HL-60/S4 treated with phorbol 12-myristate 13-acetate at 8.2 ng/mL for 4 days and 3 days (cell line): ENCODE measurements at regions not wholly inside any gene's neighbourhood (a gene's known extent, or its start where the extent isn't known, plus 50 kb on each side); places are given as distances from the start of the nearest gene placed in this dataset.
"Not testable (repeated sequence)": the region's sequence is repeated elsewhere in the genome, so short reads cannot be mapped to it uniquely, and the experiment has no call there.

ENCODE experiments used
- in situ Hi-C: fragments of 300-500 bp; cut with MboI; formaldehyde crosslinking; loops from 2 replicates; pipeline ENCODE4 v1.15.0; 2022; ENCODE audit warnings: low sequenced_read_pairs

- in situ Hi-C loops = not testable (repeated sequence)
Observed at GRCh38 chr12:9313479-9313878, 105.3 kb upstream of the PZP start.

GRCh38 chr12:9312406-9313392 lies 104.5 kb upstream of the PZP start:
- in situ Hi-C loops = not testable (repeated sequence)

- in situ Hi-C loops = not testable (repeated sequence)
Observed at GRCh38 chr12:9311454-9311853, 103.3 kb upstream of the PZP start.

- in situ Hi-C loops = not testable (repeated sequence)
Observed at GRCh38 chr12:9310645-9311044, 102.5 kb upstream of the PZP start.

GRCh38 chr12:9309749-9310148 lies 101.6 kb upstream of the PZP start:
- in situ Hi-C loops = not testable (repeated sequence)

- in situ Hi-C loops = not testable (repeated sequence)
Observed at GRCh38 chr12:9308745-9309144, 100.5 kb upstream of the PZP start.

GRCh38 chr12:9308163-9308562 lies 100.0 kb upstream of the PZP start:
- in situ Hi-C loops = not testable (repeated sequence)

GRCh38 chr12:9307255-9307654 lies 99.1 kb upstream of the PZP start:
- in situ Hi-C loops = not testable (repeated sequence)

- in situ Hi-C loops = not testable (repeated sequence)
Observed at GRCh38 chr12:9306004-9306403, 97.8 kb upstream of the PZP start.

- in situ Hi-C loops = not testable (repeated sequence)
Observed at GRCh38 chr12:9304540-9304939, 96.3 kb upstream of the PZP start.

GRCh38 chr12:9295872-9296271 lies 87.7 kb upstream of the PZP start:
- in situ Hi-C loops = loop anchor here (25.0 kb wide), 1 partner anchor 184 kb away; the partner anchor contains the start of gene A2M

- in situ Hi-C loops = loop anchor here (25.0 kb wide), 1 partner anchor 182 kb away; the partner anchor contains the start of gene A2M
Observed at GRCh38 chr12:9294072-9294620, 86.0 kb upstream of the PZP start.

GRCh38 chr12:9293391-9293790 lies 85.2 kb upstream of the PZP start:
- in situ Hi-C loops = loop anchor here (25.0 kb wide), 1 partner anchor 181 kb away; the partner anchor contains the start of gene A2M

GRCh38 chr12:9289984-9290383 lies 81.8 kb upstream of the PZP start:
- in situ Hi-C loops = loop anchor here (25.0 kb wide), 1 partner anchor 178 kb away; the partner anchor contains the start of gene A2M

GRCh38 chr12:9284724-9285123 lies 76.5 kb upstream of the PZP start:
- in situ Hi-C loops = loop anchor here (25.0 kb wide), 1 partner anchor 172 kb away; the partner anchor contains the start of gene A2M

GRCh38 chr12:9284197-9284596 lies 76.0 kb upstream of the PZP start:
- in situ Hi-C loops = loop anchor here (25.0 kb wide), 1 partner anchor 172 kb away; the partner anchor contains the start of gene A2M

- in situ Hi-C loops = loop anchor here (25.0 kb wide), 1 partner anchor 171 kb away; the partner anchor contains the start of gene A2M
Observed at GRCh38 chr12:9283346-9284095, 75.3 kb upstream of the PZP start.

- in situ Hi-C loops = loop anchor here (25.0 kb wide), 1 partner anchor 165 kb away; the partner anchor contains the start of gene A2M
Observed at GRCh38 chr12:9276990-9277389, 68.8 kb upstream of the PZP start.

- in situ Hi-C loops = no loop called here
Observed at GRCh38 chr12:9273276-9273675, 65.1 kb upstream of the PZP start.

- in situ Hi-C loops = no loop called here
Observed at GRCh38 chr12:9271875-9272274, 63.7 kb upstream of the PZP start.

- in situ Hi-C loops = no loop called here
Observed at GRCh38 chr12:9264546-9264945, 56.4 kb upstream of the PZP start.
